Stimulated activated naive B cell treated with anti-CD40 and anti-IgM and Interleukin-4, amounts not matched to agents 10 μg/mL and 1 μg/mL and 100 μg/mL, for 72 hours (primary cell): ENCODE measurements at regions not wholly inside any gene's neighbourhood (a gene's known extent, or its start where the extent isn't known, plus 50 kb on each side); places are given as distances from the start of the nearest gene placed in this dataset.

ENCODE experiments used
- ATAC-seq, 2 donors: fragments of 150-1000 bp; cut with Tn5 transposase; replicated peaks; 2 replicates each; pipeline ENCODE4 v1.10.0; 2021; ENCODE audit warnings: moderate library complexity in 1 of 2
- DNase-seq: peaks from one replicate; pipeline ENCODE4 v3.0.0; 2021
- H3K27ac Mint-ChIP-seq: one replicate; pipeline ENCODE4 v1.8.0; 2022; ENCODE audit warnings: mild to moderate bottlenecking, mixed read lengths
- H3K27me3 Mint-ChIP-seq, 2 donors: one replicate each; pipeline ENCODE4 v1.8.0; 2022; ENCODE audit warnings: mixed read lengths in 2 of 2
- H3K36me3 Mint-ChIP-seq, 2 donors: one replicate each; pipeline ENCODE4 v1.8.0; 2022; ENCODE audit warnings: mixed read lengths in 2 of 2, mild to moderate bottlenecking in 1 of 2
- H3K4me1 Mint-ChIP-seq, 2 donors: one replicate each; pipeline ENCODE4 v1.8.0; 2022; ENCODE audit warnings: mixed read lengths in 2 of 2, mild to moderate bottlenecking in 1 of 2
- H3K4me3 Mint-ChIP-seq, 2 donors: one replicate each; pipeline ENCODE4 v1.8.0; 2022; ENCODE audit warnings: mild to moderate bottlenecking in 2 of 2, mixed read lengths in 2 of 2, moderate library complexity in 1 of 2
- H3K9me3 Mint-ChIP-seq, 2 donors: one replicate each; pipeline ENCODE4 v1.8.0; 2022; ENCODE audit warnings: mixed read lengths in 2 of 2, mild to moderate bottlenecking in 1 of 2

GRCh38 chr1:98073106-98073505 lies 152.3 kb upstream of the DPYD start:
- Mint-ChIP-seq H3K4me1 (no peaks in the 10 kb centered on the region), H3K27me3 (peaks cover 0 to 5% of the 10 kb centered on the region in 2 donors), H3K4me3 (no peak overlapping the region), H3K9me3 (no peaks in the 10 kb centered on the region), H3K27ac (no peak overlapping the region), H3K36me3 (no peaks in the 10 kb centered on the region)
- DNase-seq (no peak), ATAC-seq (no peak)

- Mint-ChIP-seq H3K4me3 (no peak overlapping the region), H3K4me1 (no peaks in the 10 kb centered on the region), H3K36me3 (no peaks in the 10 kb centered on the region), H3K27ac (no peak overlapping the region), H3K9me3 (no peaks in the 10 kb centered on the region), H3K27me3 (peaks cover 0 to 9% of the 10 kb centered on the region in 2 donors)
- ATAC-seq (no peak), DNase-seq (no peak)
Measured at GRCh38 chr1:98072047-98072446, 151.2 kb upstream of the DPYD start.

GRCh38 chr1:98068016-98068415 lies 147.2 kb upstream of the DPYD start:
- Mint-ChIP-seq H3K4me1 (no peaks in the 10 kb centered on the region), H3K4me3 (no peak overlapping the region), H3K27me3 (peaks cover 0 to 17% of the 10 kb centered on the region in 2 donors), H3K27ac (no peak overlapping the region), H3K36me3 (no peaks in the 10 kb centered on the region), H3K9me3 (no peaks in the 10 kb centered on the region)
- no peak for DNase-seq
- ATAC-seq, result no peak

- DNase-seq, result no peak
- Mint-ChIP-seq H3K9me3 (no peaks in the 10 kb centered on the region), H3K27me3 (peaks cover 0 to 16% of the 10 kb centered on the region in 2 donors), H3K4me1 (no peaks in the 10 kb centered on the region), H3K36me3 (no peaks in the 10 kb centered on the region), H3K4me3 (no peak overlapping the region), H3K27ac (no peak overlapping the region)
- ATAC-seq, result no peak
Measured at GRCh38 chr1:98066911-98067310, 146.1 kb upstream of the DPYD start.

GRCh38 chr1:98059620-98060019 lies 138.8 kb upstream of the DPYD start:
- no peak for ATAC-seq
- Mint-ChIP-seq H3K4me1 (peaks cover 0 to 2% of the 10 kb centered on the region in 2 donors), H3K4me3 (no peak overlapping the region), H3K27ac (no peak overlapping the region), H3K9me3 (no peaks in the 10 kb centered on the region), H3K36me3 (no peaks in the 10 kb centered on the region), H3K27me3 (peaks cover 16 to 26% of the 10 kb centered on the region in 2 donors)
- no peak for DNase-seq

GRCh38 chr1:98058676-98059075 lies 137.8 kb upstream of the DPYD start:
- Mint-ChIP-seq H3K36me3 (no peaks in the 10 kb centered on the region), H3K9me3 (no peaks in the 10 kb centered on the region), H3K4me3 (no peak overlapping the region), H3K4me1 (peaks cover 2 to 11% of the 10 kb centered on the region in 2 donors), H3K27ac (no peak overlapping the region), H3K27me3 (peaks cover 24 to 35% of the 10 kb centered on the region in 2 donors)
- DNase-seq (no peak), ATAC-seq (no peak)

GRCh38 chr1:98057236-98057910 lies 136.5 kb upstream of the DPYD start:
- Mint-ChIP-seq H3K9me3 (no peaks in the 10 kb centered on the region), H3K4me1 (peaks cover 8 to 22% of the 10 kb centered on the region in 2 donors), H3K4me3 (no peak overlapping the region), H3K36me3 (no peaks in the 10 kb centered on the region), H3K27ac (no peak overlapping the region), H3K27me3 (peaks cover 33 to 47% of the 10 kb centered on the region in 2 donors)
- no peak for DNase-seq
- no peak for ATAC-seq

GRCh38 chr1:98056781-98057180 lies 135.9 kb upstream of the DPYD start:
- Mint-ChIP-seq H3K4me1 (peaks cover 8 to 22% of the 10 kb centered on the region in 2 donors), H3K27me3 (peaks cover 33 to 47% of the 10 kb centered on the region in 2 donors), H3K36me3 (no peaks in the 10 kb centered on the region), H3K4me3 (no peak overlapping the region), H3K27ac (no peak overlapping the region), H3K9me3 (no peaks in the 10 kb centered on the region)
- ATAC-seq (no peak), DNase-seq (no peak)

- Mint-ChIP-seq H3K27me3 (peaks cover 39 to 55% of the 10 kb centered on the region in 2 donors), H3K27ac (no peak overlapping the region), H3K9me3 (no peaks in the 10 kb centered on the region), H3K4me3 (no peak overlapping the region), H3K36me3 (no peaks in the 10 kb centered on the region), H3K4me1 (peaks cover 8 to 22% of the 10 kb centered on the region in 2 donors)
- DNase-seq (no peak), ATAC-seq (no peak)
Measured at GRCh38 chr1:98055457-98055856, 134.6 kb upstream of the DPYD start.

- Mint-ChIP-seq H3K9me3 (no peaks in the 10 kb centered on the region), H3K27ac (no peak overlapping the region), H3K36me3 (no peaks in the 10 kb centered on the region), H3K4me3 (peak overlapping the region; percentile 65 to 83), H3K27me3 (peaks cover 44 to 56% of the 10 kb centered on the region in 2 donors), H3K4me1 (peaks cover 8 to 22% of the 10 kb centered on the region in 2 donors)
- DNase-seq (no peak), ATAC-seq (no peak)
Measured at GRCh38 chr1:98054786-98055185, 134.0 kb upstream of the DPYD start.

- peaks cover 11 to 26% of the 10 kb centered on the region in 2 donors for H3K4me1 Mint-ChIP-seq
- no peak for ATAC-seq
- peak overlapping the region; percentile 65 to 83 for H3K4me3 Mint-ChIP-seq
- H3K27me3 Mint-ChIP-seq, result peaks cover 47 to 60% of the 10 kb centered on the region in 2 donors
- no peaks in the 10 kb centered on the region for H3K9me3 Mint-ChIP-seq
- no peak overlapping the region for H3K27ac Mint-ChIP-seq
- H3K36me3 Mint-ChIP-seq, result no peaks in the 10 kb centered on the region
- no peak for DNase-seq
Measured at GRCh38 chr1:98054367-98054701, 133.5 kb upstream of the DPYD start.

GRCh38 chr1:98053471-98054366 lies 132.9 kb upstream of the DPYD start:
- peak; percentile 45 for DNase-seq
- Mint-ChIP-seq H3K9me3 (no peaks in the 10 kb centered on the region), H3K27me3 (peaks cover 54 to 66% of the 10 kb centered on the region in 2 donors), H3K27ac (no peak overlapping the region), H3K36me3 (no peaks in the 10 kb centered on the region), H3K4me3 (peak overlapping the region; percentile 65 to 83), H3K4me1 (peaks cover 16 to 32% of the 10 kb centered on the region in 2 donors)
- peak; percentile 97 for ATAC-seq

- no peak overlapping the region for H3K27ac Mint-ChIP-seq
- ATAC-seq, result peak in 1 of 2 donors; percentile 41
Measured at GRCh38 chr1:98051065-98051675, 130.3 kb upstream of the DPYD start.

GRCh38 chr1:98049370-98050135 lies 128.7 kb upstream of the DPYD start:
- DNase-seq (no peak), ATAC-seq (no peak)
- H3K36me3 Mint-ChIP-seq, result peaks cover 0 to 2% of the 10 kb centered on the region in 2 donors
- H3K27me3 Mint-ChIP-seq, result peaks cover 66 to 79% of the 10 kb centered on the region in 2 donors
- peaks cover 32 to 52% of the 10 kb centered on the region in 2 donors for H3K4me1 Mint-ChIP-seq
- H3K9me3 Mint-ChIP-seq, result no peaks in the 10 kb centered on the region
- H3K4me3 Mint-ChIP-seq, result peak overlapping the region; percentile 62 to 68
- no peak overlapping the region for H3K27ac Mint-ChIP-seq

More at GRCh38 chr1:98051065-98051675, 130.3 kb upstream of the DPYD start:
- Mint-ChIP-seq H3K9me3 (no peaks in the 10 kb centered on the region), H3K4me1 (peaks cover 25 to 44% of the 10 kb centered on the region in 2 donors), H3K4me3 (no peak overlapping the region), H3K27me3 (peaks cover 68 to 80% of the 10 kb centered on the region in 2 donors), H3K36me3 (no peaks in the 10 kb centered on the region)
- peak; percentile 51 for DNase-seq
